H1 (cell line): ENCODE measurements at regions not wholly inside any gene's neighbourhood (a gene's known extent, or its start where the extent isn't known, plus 50 kb on each side); places are given as distances from the start of the nearest gene placed in this dataset.

Experiments
- CHD7 ChIP-seq: fragments of 300-600 bp; sonication (generic); IDR thresholded peaks from 2 replicates; pipeline ENCODE4 v1.7.1; 2012; ENCODE audit warnings: low read length, moderate library complexity, mild to moderate bottlenecking, inconsistent platforms; ENCODE audit not compliant: insufficient replicate concordance
- YY1 ChIP-seq: IDR thresholded peaks from 2 replicates; pipeline ENCODE4 v1.6.1; 2011; ENCODE audit warnings: low read depth, mild to moderate bottlenecking, low read length

- TF ChIP-seq CHD7: no peak
- no peak for TF ChIP-seq YY1
These were observed 55.4 kb upstream of the CCBE1 start (continued) for GRCh38 chr18:59752666-59753065.
